ENCODE measurements at regions not wholly inside any gene's neighbourhood (a gene's known extent, or its start where the extent isn't known, plus 50 kb on each side); places are given as distances from the start of the nearest gene placed in this dataset.

DNA sequence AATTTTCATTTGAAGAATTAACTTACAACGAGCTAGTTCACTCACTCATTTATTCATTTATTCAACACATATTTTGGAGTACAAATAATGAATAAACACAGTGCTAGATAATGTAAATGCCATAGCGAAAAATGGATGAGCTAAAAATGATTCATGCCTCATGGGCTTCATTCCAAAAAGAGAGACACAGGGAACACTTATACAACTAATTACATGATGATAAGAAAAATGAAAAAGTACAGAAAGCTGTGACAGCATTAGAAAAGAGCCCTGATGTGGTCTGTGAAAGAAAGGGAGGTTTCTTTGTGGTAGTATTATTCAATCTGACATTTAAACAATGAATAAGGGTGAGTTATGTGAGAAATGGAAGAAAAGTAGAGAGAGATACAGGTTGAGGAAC, 726.4 kb downstream of the AMY1C start:
- FAIRE-seq (no peak), DNase-seq (no peak)
- Histone ChIP-seq H3K27ac (ENCODE audit: low read depth in 1 of 3, low read length in 2 of 3) (no peak overlapping the region), H3K9me3 (ENCODE audit: control insufficient read depth in 2 of 2, insufficient read depth in 1 of 2, low read depth in 1 of 2, low read length in 1 of 2) (peaks cover 0 to 2% of the 10 kb centered on the region in 2 donors), H3K27me3 (ENCODE audit: control insufficient read depth in 3 of 3, insufficient read depth in 3 of 3, low read length in 3 of 3) (no peaks in the 10 kb centered on the region), H3K4me3 (ENCODE audit: low read depth in 1 of 3, low read length in 3 of 3) (no peak overlapping the region), H3K4me1 (ENCODE audit: control insufficient read depth in 3 of 3, insufficient read depth in 2 of 3, low read depth in 1 of 3, low read length in 2 of 3) (no peaks in the 10 kb centered on the region), H3K36me3 (ENCODE audit: control insufficient read depth in 3 of 3, insufficient read depth in 2 of 3, low read depth in 1 of 3, low read length in 3 of 3) (no peaks in the 10 kb centered on the region)
- WGBS, 3 donors = 40 to 47% (median 47%) methylated on average over 2 of the region's 2 CpGs

DNA sequence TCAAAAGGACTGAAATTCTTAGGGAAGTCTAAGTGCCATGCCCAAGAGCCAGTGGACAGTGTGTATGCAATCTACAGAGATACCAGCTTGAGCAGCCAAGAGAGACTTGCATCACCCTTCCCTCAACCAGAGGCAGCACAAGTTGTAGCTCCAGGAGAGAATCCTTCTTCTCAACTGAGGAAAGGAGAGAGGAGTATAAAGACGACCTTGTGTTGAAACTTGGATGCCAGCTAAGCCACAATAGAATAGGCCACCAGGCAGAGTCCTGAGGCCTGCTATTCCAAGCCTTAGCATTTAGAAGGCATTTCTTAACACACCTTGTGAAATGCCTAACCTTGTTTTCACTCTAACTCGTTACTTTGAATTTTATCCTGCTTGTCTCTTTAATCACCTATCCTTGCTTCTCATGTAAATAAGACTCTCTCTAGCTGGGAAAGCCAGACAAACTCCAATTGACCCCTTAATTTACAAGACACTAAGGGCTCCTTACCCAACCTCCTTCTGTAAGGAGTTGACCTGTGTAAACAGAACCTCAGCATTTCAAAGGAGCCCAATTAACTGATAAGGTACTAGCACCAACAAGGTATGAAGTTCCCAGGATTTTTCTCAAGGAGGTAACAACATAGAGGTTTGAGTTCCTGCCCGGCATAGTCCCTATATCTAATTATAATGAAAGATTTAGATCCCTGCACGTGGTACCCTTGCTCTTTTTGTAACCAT, 738.8 kb downstream of the AMY1C start:
- peaks cover 0 to 4% of the 10 kb centered on the region in 2 donors for H3K9me3 ChIP-seq (ENCODE audit: control insufficient read depth in 2 of 2, insufficient read depth in 1 of 2, low read depth in 1 of 2, low read length in 1 of 2)
- FAIRE-seq = no peak
- WGBS, 3 donors = 16 to 28% (median 24%) methylated on average over 4 of the region's 4 CpGs

DNA sequence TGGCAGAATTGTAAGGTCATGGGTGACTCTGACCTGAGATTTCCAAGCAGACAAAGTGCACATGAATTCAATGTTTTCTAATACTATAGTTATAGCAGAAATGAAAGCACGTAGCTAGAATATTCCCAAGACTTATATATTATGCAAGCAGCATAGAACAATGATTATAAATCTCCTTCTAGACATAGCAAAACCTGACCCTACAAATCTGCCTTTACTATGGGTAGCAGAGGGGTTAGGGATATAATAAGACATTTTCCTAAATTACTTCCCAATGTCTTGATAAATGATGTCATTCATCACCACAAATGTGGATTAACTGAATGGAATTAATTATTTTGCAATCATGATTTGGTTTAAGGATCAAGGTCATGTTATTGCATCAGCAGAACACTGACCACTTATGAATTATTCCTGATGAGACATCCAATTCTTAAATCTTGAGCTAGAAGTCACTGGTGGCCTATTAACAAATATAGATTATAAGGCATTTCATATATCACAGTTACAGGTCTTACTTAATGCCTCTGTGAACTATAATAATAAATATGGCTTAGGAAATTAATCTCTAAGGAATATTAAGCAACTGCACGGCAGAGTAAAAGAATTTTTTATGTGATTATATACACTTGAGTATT, 776.6 kb downstream of the AMY1C start:
- Histone ChIP-seq H3K27me3 (ENCODE audit: control insufficient read depth in 3 of 3, insufficient read depth in 3 of 3, low read length in 3 of 3) (no peaks in the 10 kb centered on the region), H3K4me3 (ENCODE audit: low read depth in 1 of 3, low read length in 3 of 3) (no peak overlapping the region), H3K27ac (ENCODE audit: low read depth in 1 of 3, low read length in 2 of 3) (no peak overlapping the region), H3K4me1 (ENCODE audit: control insufficient read depth in 3 of 3, insufficient read depth in 2 of 3, low read depth in 1 of 3, low read length in 2 of 3) (no peaks in the 10 kb centered on the region), H3K36me3 (ENCODE audit: control insufficient read depth in 3 of 3, insufficient read depth in 2 of 3, low read depth in 1 of 3, low read length in 3 of 3) (no peaks in the 10 kb centered on the region), H3K9me3 (ENCODE audit: control insufficient read depth in 2 of 2, insufficient read depth in 1 of 2, low read depth in 1 of 2, low read length in 1 of 2) (no peaks in the 10 kb centered on the region)
- 59 to 75% (median 63%) methylated on average over 2 of the region's 2 CpGs for WGBS, 3 donors
- DNase-seq = no peak
- no peak for FAIRE-seq

More for the DNA sequence above, 738.8 kb downstream of the AMY1C start:
- Histone ChIP-seq H3K36me3 (ENCODE audit: control insufficient read depth in 3 of 3, insufficient read depth in 2 of 3, low read depth in 1 of 3, low read length in 3 of 3) (no peaks in the 10 kb centered on the region), H3K4me3 (ENCODE audit: low read depth in 1 of 3, low read length in 3 of 3) (no peak overlapping the region), H3K27ac (ENCODE audit: low read depth in 1 of 3, low read length in 2 of 3) (no peak overlapping the region), H3K27me3 (ENCODE audit: control insufficient read depth in 3 of 3, insufficient read depth in 3 of 3, low read length in 3 of 3) (no peaks in the 10 kb centered on the region), H3K4me1 (ENCODE audit: control insufficient read depth in 3 of 3, insufficient read depth in 2 of 3, low read depth in 1 of 3, low read length in 2 of 3) (no peaks in the 10 kb centered on the region)
- DNase-seq = no peak

DNA sequence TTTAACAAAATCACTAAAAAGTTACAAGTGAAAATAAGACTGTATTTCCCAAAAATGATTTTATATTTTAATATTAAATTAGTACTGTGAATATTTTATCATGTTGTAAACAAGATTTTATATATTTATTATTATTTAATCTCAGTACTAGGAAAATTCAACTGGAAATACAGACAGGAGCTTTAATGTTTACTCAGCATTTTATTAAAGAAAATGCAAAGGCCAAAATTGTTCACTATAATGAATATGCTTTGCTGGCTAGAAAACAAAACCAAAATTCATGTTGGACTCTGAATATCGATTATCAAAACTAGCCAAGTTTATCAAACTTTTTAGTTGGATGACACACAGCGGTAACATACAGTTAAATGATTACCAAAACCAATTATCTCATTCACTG, 782.3 kb downstream of the AMY1C start:
- H3K27ac ChIP-seq (ENCODE audit: low read depth in 1 of 3, low read length in 2 of 3) = no peak overlapping the region
- no peaks in the 10 kb centered on the region for H3K4me1 ChIP-seq (ENCODE audit: control insufficient read depth in 3 of 3, insufficient read depth in 2 of 3, low read depth in 1 of 3, low read length in 2 of 3)
- DNase-seq (no peak), FAIRE-seq (peak; percentile 39)
- no peak overlapping the region for H3K4me3 ChIP-seq (ENCODE audit: low read depth in 1 of 3, low read length in 3 of 3)
- no peaks in the 10 kb centered on the region for H3K36me3 ChIP-seq (ENCODE audit: control insufficient read depth in 3 of 3, insufficient read depth in 2 of 3, low read depth in 1 of 3, low read length in 3 of 3)
- H3K27me3 ChIP-seq (ENCODE audit: control insufficient read depth in 3 of 3, insufficient read depth in 3 of 3, low read length in 3 of 3) = no peaks in the 10 kb centered on the region
- WGBS, 3 donors = 84 to 85% (median 84%) methylated on average over 2 of the region's 2 CpGs
- H3K9me3 ChIP-seq (ENCODE audit: control insufficient read depth in 2 of 2, insufficient read depth in 1 of 2, low read depth in 1 of 2, low read length in 1 of 2) = no peaks in the 10 kb centered on the region

DNA sequence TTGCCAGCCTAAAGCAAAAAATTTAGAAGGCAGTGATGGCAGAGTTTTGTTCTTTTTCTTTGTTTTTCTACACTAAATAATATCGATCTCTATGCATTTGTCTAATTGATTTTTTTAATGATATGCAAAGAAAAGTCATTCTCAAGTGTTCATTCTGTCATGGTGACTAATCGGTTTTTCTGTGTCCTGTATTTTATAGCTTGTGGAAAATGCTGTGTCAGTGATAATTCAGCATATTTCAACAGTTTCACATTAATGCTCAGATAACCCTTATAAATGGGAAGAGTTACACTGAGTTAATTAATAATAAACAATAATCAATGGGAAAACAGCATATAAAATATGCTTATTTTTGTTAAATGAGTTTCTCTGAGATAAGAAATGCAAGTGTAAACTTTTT, 824.9 kb downstream of the AMY1C start:
- no peaks in the 10 kb centered on the region for H3K9me3 ChIP-seq (ENCODE audit: control insufficient read depth in 2 of 2, insufficient read depth in 1 of 2, low read depth in 1 of 2, low read length in 1 of 2)
- H3K27ac ChIP-seq (ENCODE audit: low read depth in 1 of 3, low read length in 2 of 3) = no peak overlapping the region
- 47 to 75% (median 56%) methylated on average over 2 of the region's 2 CpGs for WGBS, 3 donors
- FAIRE-seq (no peak), DNase-seq (no peak)
- no peaks in the 10 kb centered on the region for H3K36me3 ChIP-seq (ENCODE audit: control insufficient read depth in 3 of 3, insufficient read depth in 2 of 3, low read depth in 1 of 3, low read length in 3 of 3)
- H3K4me3 ChIP-seq (ENCODE audit: low read depth in 1 of 3, low read length in 3 of 3) = no peak overlapping the region
- no peaks in the 10 kb centered on the region for H3K27me3 ChIP-seq (ENCODE audit: control insufficient read depth in 3 of 3, insufficient read depth in 3 of 3, low read length in 3 of 3)
- no peaks in the 10 kb centered on the region for H3K4me1 ChIP-seq (ENCODE audit: control insufficient read depth in 3 of 3, insufficient read depth in 2 of 3, low read depth in 1 of 3, low read length in 2 of 3)

DNA sequence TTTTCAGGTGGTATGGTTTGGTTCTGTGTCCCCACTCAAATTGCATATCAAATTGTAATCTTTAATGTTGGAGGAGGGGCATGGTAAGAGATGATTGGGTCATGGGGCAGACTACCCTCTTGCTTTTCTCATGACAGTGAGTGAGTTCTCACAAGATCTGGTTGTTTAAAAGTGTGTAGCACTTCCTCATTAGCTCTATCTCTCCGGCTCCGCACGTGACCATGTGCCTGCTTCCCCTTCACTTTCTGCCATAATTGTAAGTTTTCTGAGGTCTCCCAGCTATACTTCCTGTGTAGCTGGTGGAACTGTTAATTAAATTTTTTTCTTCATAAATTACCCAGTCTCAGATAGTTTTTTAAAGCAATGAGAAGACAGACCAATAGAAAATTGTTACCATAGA, 843.2 kb downstream of the AMY1C start:
- WGBS, 3 donors = 83 to 89% (median 83%) methylated on average over 3 of the region's 3 CpGs
- Histone ChIP-seq H3K9me3 (ENCODE audit: control insufficient read depth in 2 of 2, insufficient read depth in 1 of 2, low read depth in 1 of 2, low read length in 1 of 2) (no peaks in the 10 kb centered on the region), H3K27ac (ENCODE audit: low read depth in 1 of 3, low read length in 2 of 3) (no peak overlapping the region), H3K36me3 (ENCODE audit: control insufficient read depth in 3 of 3, insufficient read depth in 2 of 3, low read depth in 1 of 3, low read length in 3 of 3) (no peaks in the 10 kb centered on the region), H3K4me3 (ENCODE audit: low read depth in 1 of 3, low read length in 3 of 3) (no peak overlapping the region), H3K4me1 (ENCODE audit: control insufficient read depth in 3 of 3, insufficient read depth in 2 of 3, low read depth in 1 of 3, low read length in 2 of 3) (no peaks in the 10 kb centered on the region), H3K27me3 (ENCODE audit: control insufficient read depth in 3 of 3, insufficient read depth in 3 of 3, low read length in 3 of 3) (no peaks in the 10 kb centered on the region)
- FAIRE-seq = no peak
- DNase-seq = no peak

DNA sequence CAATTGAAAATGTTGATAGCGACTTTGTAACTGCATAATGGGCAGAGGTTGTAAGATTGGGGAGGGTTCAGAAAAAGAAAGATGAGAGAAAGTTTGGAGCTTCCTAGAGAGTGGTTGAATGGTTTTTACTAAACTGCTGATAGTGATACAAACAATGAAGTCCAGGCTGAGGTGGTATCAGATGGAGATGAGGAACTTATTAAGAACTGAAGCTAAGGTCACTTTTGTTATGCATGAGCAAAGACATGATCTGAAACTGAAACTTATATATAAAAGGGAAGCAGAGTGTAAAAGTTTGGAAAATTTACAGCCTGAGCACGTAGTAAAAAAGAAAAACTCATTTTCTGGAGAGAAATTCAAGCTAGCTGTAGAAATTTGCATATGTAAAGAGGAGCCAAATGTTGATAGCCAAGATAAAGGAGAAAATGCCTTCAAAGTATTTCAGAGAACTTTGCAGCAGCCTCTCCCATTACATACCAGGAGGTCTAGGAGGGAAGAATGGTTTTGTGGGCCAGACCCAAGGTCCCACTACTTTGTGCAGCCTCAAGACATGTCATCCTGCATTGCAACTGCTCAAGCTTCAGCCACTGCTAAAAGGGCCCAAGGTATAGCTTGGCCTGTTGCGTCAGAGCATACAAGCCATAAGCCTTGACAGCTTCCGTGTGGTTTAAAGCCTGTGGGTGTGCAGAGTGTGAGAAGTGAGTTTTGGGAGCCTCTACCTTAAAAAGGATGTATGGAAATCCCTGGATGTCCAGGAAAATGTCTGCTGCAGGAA, 843.9 kb downstream of the AMY1C start:
- Histone ChIP-seq H3K27ac (ENCODE audit: low read depth in 1 of 3, low read length in 2 of 3) (no peak overlapping the region), H3K27me3 (ENCODE audit: control insufficient read depth in 3 of 3, insufficient read depth in 3 of 3, low read length in 3 of 3) (no peaks in the 10 kb centered on the region), H3K4me1 (ENCODE audit: control insufficient read depth in 3 of 3, insufficient read depth in 2 of 3, low read depth in 1 of 3, low read length in 2 of 3) (no peaks in the 10 kb centered on the region), H3K4me3 (ENCODE audit: low read depth in 1 of 3, low read length in 3 of 3) (no peak overlapping the region), H3K36me3 (ENCODE audit: control insufficient read depth in 3 of 3, insufficient read depth in 2 of 3, low read depth in 1 of 3, low read length in 3 of 3) (no peaks in the 10 kb centered on the region), H3K9me3 (ENCODE audit: control insufficient read depth in 2 of 2, insufficient read depth in 1 of 2, low read depth in 1 of 2, low read length in 1 of 2) (no peaks in the 10 kb centered on the region)
- FAIRE-seq (no peak), DNase-seq (no peak)
- 54 to 58% (median 55%) methylated on average over 4 of the region's 4 CpGs for WGBS, 3 donors

DNA sequence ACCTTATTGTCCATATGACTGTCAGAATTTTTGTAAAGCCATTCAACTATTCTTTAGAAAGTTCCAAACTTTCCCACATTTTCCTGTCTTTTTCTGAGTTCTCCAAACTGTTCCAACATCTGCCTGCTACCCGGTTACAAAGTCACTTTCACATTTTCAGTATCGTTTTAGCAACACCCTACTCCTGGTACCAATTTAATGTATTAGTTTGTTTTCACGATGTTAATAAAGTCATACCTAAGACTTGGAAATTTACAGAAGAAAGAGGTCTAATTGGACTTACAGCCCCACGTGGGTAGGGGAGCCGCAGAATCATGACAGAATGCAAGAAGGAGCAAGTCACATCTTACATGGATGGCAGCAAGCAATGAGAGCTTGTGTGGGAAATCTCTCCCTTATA, 867.8 kb downstream of the AMY1C start:
- no peak for DNase-seq
- Histone ChIP-seq H3K9me3 (ENCODE audit: control insufficient read depth in 2 of 2, insufficient read depth in 1 of 2, low read depth in 1 of 2, low read length in 1 of 2) (peaks cover 0 to 17% of the 10 kb centered on the region in 2 donors), H3K36me3 (ENCODE audit: control insufficient read depth in 3 of 3, insufficient read depth in 2 of 3, low read depth in 1 of 3, low read length in 3 of 3) (no peaks in the 10 kb centered on the region), H3K4me1 (ENCODE audit: control insufficient read depth in 3 of 3, insufficient read depth in 2 of 3, low read depth in 1 of 3, low read length in 2 of 3) (no peaks in the 10 kb centered on the region), H3K27ac (ENCODE audit: low read depth in 1 of 3, low read length in 2 of 3) (no peak overlapping the region), H3K4me3 (ENCODE audit: low read depth in 1 of 3, low read length in 3 of 3) (no peak overlapping the region), H3K27me3 (ENCODE audit: control insufficient read depth in 3 of 3, insufficient read depth in 3 of 3, low read length in 3 of 3) (no peaks in the 10 kb centered on the region)
- FAIRE-seq = no peak
- 87 to 91% (median 87%) methylated on average over 5 of the region's 5 CpGs for whole genome bisulfite sequencing, 3 donors
